Left colon (tissue), 2 donors: ENCODE measurements at regions not wholly inside any gene's neighbourhood (a gene's known extent, or its start where the extent isn't known, plus 50 kb on each side); places are given as distances from the start of the nearest gene placed in this dataset.

Experiments
- ATAC-seq: fragments of 200-7000 bp; cut with Tn5 transposase; one replicate; pipeline ENCODE4 v1.9.1; 2020; ENCODE audit warnings: mild to moderate bottlenecking, moderate library complexity
- DNase-seq, 2 donors: peaks; one replicate each; pipeline ENCODE4 v3.0.0-alpha.2; 2020
- intact Hi-C, 2 donors: fragments of 100-400 bp; cut with DNase I in 1 of 2; cut with micrococcal nuclease in 1 of 2; formaldehyde crosslinking; loops; one replicate each; pipeline versions ENCODE4 v1.11.2 to v1.14.0; 2022; cut with DNase I, micrococcal nuclease
- donor health status: DM: no; HTN: no; CAD: no.
- donor health status: DM: yes; HTN: yes; CAD: no.

DNA sequence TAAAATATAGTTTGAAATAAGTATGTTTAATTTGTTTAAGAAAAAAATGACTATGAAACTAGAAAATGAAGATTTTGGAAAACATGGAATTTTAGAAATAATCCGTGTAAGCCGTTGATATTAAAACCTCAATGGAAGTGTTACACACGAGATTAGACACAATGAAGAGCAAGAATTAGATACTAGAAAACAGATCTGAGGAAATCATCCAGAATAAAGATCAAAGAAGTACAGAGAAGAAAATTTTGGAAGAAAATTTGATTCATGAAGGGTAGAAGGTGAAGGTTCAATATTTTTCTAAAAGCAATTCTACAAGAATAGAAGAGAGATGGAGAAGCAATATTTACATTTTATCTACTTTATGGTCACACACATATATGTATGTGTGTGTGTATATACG is 52.5 kb upstream of the SATB1 start:
- intact Hi-C loops, result no loop called here

More for the DNA sequence above, 52.5 kb upstream of the SATB1 start:
- DNase-seq (no peak), ATAC-seq (no peak)
